Spleen (tissue), 11 donors: ENCODE measurements at regions not wholly inside any gene's neighbourhood (a gene's known extent, or its start where the extent isn't known, plus 50 kb on each side); places are given as distances from the start of the nearest gene placed in this dataset.

Experiments used
- DNase-seq: peaks from one replicate; pipeline ENCODE4 v3.0.0-alpha.2; 2020
- H3K27ac ChIP-seq, 8 donors: fragments of 200-600 bp; sonication (generic) in 7 of 8; 1 replicate in 4 of 8; 2 replicates in 4 of 8; pipeline versions ENCODE4 v1.5.0 to v1.8.0; 2016 to 2021; ENCODE audit warnings: inconsistent platforms in 4 of 8, mild to moderate bottlenecking in 4 of 8, moderate library complexity in 1 of 8
- H3K27me3 ChIP-seq, 7 donors: fragments of 200-600 bp; sonication (generic) in 6 of 7; replicated peaks in 1 of 7; 1 replicate in 4 of 7; 2 replicates in 3 of 7; pipeline versions ENCODE4 v1.5.0 to v1.8.0; 2016 to 2021; ENCODE audit warnings: inconsistent platforms in 3 of 7, mild to moderate bottlenecking in 1 of 7
- H3K36me3 ChIP-seq, 6 donors: fragments of 200-600 bp; sonication (generic) in 5 of 6; 1 replicate in 4 of 6; 2 replicates in 2 of 6; pipeline versions ENCODE4 v1.5.0 to v1.8.0; 2016 to 2021; ENCODE audit warnings: inconsistent platforms in 2 of 6
- H3K4me1 ChIP-seq, 6 donors: fragments of 200-600 bp; sonication (generic) in 5 of 6; 1 replicate in 3 of 6; 2 replicates in 3 of 6; pipeline versions ENCODE4 v1.5.0 to v1.8.0; 2016 to 2021; ENCODE audit warnings: inconsistent platforms in 3 of 6
- H3K4me3 ChIP-seq, 8 donors: fragments of 200-600 bp; sonication (generic) in 7 of 8; 1 replicate in 4 of 8; 2 replicates in 4 of 8; pipeline versions ENCODE4 v1.5.0 to v1.8.0; 2016 to 2021; ENCODE audit warnings: inconsistent platforms in 4 of 8, mild to moderate bottlenecking in 4 of 8, moderate library complexity in 2 of 8
- H3K9me3 ChIP-seq, 8 donors: fragments of 200-600 bp; sonication (generic) in 7 of 8; 1 replicate in 4 of 8; 2 replicates in 4 of 8; pipeline versions ENCODE4 v1.5.0 to v1.8.0; 2016 to 2021; ENCODE audit warnings: inconsistent platforms in 4 of 8
- POLR2A ChIP-seq, 3 donors: fragments of 450-650 bp; IDR thresholded peaks; one replicate each; pipeline ENCODE4 v1.5.1; 2017; ENCODE audit warnings: antibody characterized with exemption in 3 of 3, mild to moderate bottlenecking in 1 of 3
- POLR2AphosphoS5 ChIP-seq, 3 donors: sonication (generic); formaldehyde crosslinking; IDR thresholded peaks; one replicate each; pipeline ENCODE4 v1.5.1; 2017; ENCODE audit warnings: antibody characterized with exemption in 3 of 3
- WGBS, 5 donors: extraction: QIAGEN DNeasy Blood & Tissue Kit in 3 of 5; methylation state at CpG; one replicate each; pipeline versions ENCODE4 v1.1.5 to v1.1.7; 2013 to 2018; 5-methylcytosine and 5-hydroxymethylcytosine counted together
- intact Hi-C: fragments of 100-400 bp; cut with DNase I; formaldehyde crosslinking; loops from one replicate; pipeline ENCODE4 v1.15.0; 2023; ENCODE audit warnings: low total_unique reads
- TF ChIP-seq, protein P1 (sequence below), 11 experiments: fragments of 200-600 bp in 7 of 11; fragments of 450-650 bp in 4 of 11; sonication (generic) in 4 of 11; IDR thresholded peaks in 8 of 11; conservative IDR thresholded peaks in 3 of 11; 1 replicate in 7 of 11; 2 replicates in 4 of 11; pipeline versions ENCODE4 v1.4.0 to v1.8.0; 2016 to 2021; ENCODE audit warnings: antibody characterized with exemption in 11 of 11, inconsistent platforms in 4 of 11, mild to moderate bottlenecking in 1 of 11
- donor health status: healthy with polysubstance abuse.
- donor health status: DM: no; HTN: no; CAD: no; lungs with moderate emphysema.
- donor health status: DM: no; HTN: no; CAD: no.
- donor health status: Bipolar disorder and iron deficiency.
- donor health status: healthy.
- donor health status: DM: no; HTN: no; CAD: no.
- donor health status: DM: yes; HTN: yes; CAD: no.

DNA sequence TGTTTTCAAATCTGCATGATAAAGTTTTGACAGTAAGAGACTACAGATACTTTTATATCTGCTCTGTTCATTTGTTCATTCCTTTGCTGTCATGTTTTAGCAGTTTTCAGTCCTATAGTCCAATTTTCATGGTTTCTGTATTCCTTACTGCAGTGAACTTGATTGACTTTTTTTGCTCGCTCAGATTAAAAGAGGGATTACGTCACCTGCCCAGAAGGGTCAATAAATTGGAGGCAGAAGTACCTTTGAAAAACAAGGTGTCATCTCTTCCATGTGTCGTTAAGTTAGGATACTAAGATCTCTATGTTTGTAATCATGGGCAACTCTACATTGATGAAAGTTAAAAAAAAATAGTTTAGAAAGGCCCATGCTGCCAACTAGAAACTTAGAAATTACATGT, 250.1 kb upstream of the SMIM31 start:
- no peaks in the 10 kb centered on the region for H3K9me3 ChIP-seq
- H3K36me3 ChIP-seq = no peaks in the 10 kb centered on the region
- no peaks in the 10 kb centered on the region for H3K27me3 ChIP-seq
- TF ChIP-seq POLR2AphosphoS5 (IDR thresholded peaks at IDR 0.05) = no peak
- no peak for TF ChIP-seq POLR2A (IDR thresholded peaks at IDR 0.05)
- TF ChIP-seq, protein P1, sequence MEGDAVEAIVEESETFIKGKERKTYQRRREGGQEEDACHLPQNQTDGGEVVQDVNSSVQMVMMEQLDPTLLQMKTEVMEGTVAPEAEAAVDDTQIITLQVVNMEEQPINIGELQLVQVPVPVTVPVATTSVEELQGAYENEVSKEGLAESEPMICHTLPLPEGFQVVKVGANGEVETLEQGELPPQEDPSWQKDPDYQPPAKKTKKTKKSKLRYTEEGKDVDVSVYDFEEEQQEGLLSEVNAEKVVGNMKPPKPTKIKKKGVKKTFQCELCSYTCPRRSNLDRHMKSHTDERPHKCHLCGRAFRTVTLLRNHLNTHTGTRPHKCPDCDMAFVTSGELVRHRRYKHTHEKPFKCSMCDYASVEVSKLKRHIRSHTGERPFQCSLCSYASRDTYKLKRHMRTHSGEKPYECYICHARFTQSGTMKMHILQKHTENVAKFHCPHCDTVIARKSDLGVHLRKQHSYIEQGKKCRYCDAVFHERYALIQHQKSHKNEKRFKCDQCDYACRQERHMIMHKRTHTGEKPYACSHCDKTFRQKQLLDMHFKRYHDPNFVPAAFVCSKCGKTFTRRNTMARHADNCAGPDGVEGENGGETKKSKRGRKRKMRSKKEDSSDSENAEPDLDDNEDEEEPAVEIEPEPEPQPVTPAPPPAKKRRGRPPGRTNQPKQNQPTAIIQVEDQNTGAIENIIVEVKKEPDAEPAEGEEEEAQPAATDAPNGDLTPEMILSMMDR (IDR thresholded peaks at IDR 0.05 in 8 of 11, conservative IDR thresholded peaks at IDR 0.05 in 3 of 11) = no peak
- H3K4me1 ChIP-seq = no peaks in the 10 kb centered on the region
- no peak overlapping the region for H3K27ac ChIP-seq
- intact Hi-C loops = no loop called here
- WGBS, 5 donors = 55 to 92% (median 84%) methylated on average over 3 of the region's 3 CpGs
- H3K4me3 ChIP-seq = no peak overlapping the region
- no peak for DNase-seq

DNA sequence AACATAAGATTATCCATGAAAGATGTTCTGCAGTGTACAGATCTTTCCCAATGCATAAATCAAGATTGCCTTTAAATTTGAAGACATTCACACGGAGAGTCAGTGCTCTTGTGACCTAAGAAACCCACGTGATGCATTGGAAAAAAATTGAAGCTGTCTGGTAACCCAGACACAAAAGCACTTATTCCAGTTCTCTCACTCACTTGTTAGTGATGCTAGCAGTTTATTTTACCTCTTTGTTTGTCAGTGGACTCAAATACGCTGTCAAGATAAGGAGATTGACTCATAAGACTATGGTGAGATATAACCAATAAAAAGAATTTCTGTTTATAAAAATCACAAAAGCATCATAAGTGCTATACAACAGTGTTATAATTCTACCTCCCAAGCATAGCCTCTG, 245.8 kb upstream of the SMIM31 start:
- WGBS, 5 donors = 57 to 64% (median 59%) methylated on average over 3 of the region's 3 CpGs

DNA sequence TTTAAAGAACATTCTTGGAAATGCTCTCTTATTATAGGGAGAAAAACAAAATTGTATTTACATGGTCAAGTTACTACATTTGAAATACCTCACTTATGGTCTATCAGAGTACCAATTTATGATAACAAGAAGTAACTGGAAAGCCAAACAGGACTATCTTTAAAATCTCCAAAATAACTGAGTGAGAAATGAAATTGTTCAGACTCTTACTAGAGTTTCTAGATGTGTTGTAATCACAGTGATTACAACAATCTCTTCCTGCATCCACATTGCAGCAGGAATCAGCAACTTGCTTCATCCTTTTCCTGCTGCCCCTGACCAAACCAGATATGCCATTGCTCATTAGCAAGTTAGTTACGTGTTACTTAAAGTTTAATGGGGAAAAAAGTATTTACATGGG, 245.2 kb upstream of the SMIM31 start:
- WGBS, 5 donors = 25 to 40% (median 31%) methylated on average over 1 of the region's 1 CpG
- DNase-seq = no peak
- intact Hi-C loops = no loop called here

More for the DNA sequence above, 245.8 kb upstream of the SMIM31 start:
- Histone ChIP-seq H3K4me3 (no peak overlapping the region), H3K9me3 (no peaks in the 10 kb centered on the region), H3K4me1 (no peaks in the 10 kb centered on the region), H3K27ac (no peak overlapping the region), H3K36me3 (no peaks in the 10 kb centered on the region), H3K27me3 (no peaks in the 10 kb centered on the region)
- intact Hi-C loops = no loop called here
- TF ChIP-seq, protein P1 (IDR thresholded peaks at IDR 0.05 in 8 of 11, conservative IDR thresholded peaks at IDR 0.05 in 3 of 11) = no peak
- TF ChIP-seq POLR2AphosphoS5 (IDR thresholded peaks at IDR 0.05) = no peak
- DNase-seq = no peak

DNA sequence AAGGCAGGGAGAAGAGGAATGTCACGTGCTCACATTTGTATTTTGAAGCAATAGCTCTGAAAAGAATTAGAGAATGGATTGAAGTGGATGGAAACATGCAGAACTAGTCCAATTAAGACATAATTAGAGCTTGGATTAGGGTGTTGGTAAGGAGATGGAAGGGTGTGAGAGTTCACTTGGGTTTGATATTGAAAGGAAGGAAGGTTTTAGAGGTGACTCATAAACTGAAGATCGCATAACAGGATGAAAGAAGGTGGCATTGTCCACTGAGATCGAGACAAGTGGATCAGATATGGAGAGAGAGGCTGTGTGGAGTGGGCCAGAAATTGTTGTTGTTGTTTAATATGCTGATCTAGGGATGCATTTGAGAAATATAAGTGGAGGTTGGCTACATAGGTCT, 244.0 kb upstream of the SMIM31 start:
- no peak for DNase-seq
- Histone ChIP-seq H3K4me1 (no peaks in the 10 kb centered on the region), H3K4me3 (no peak overlapping the region), H3K36me3 (no peaks in the 10 kb centered on the region), H3K27ac (no peak overlapping the region), H3K9me3 (no peaks in the 10 kb centered on the region), H3K27me3 (no peaks in the 10 kb centered on the region)
- WGBS, 5 donors = 30 to 47% (median 35%) methylated on average over 3 of the region's 3 CpGs
- TF ChIP-seq POLR2A (IDR thresholded peaks at IDR 0.05) (no peak), POLR2AphosphoS5 (IDR thresholded peaks at IDR 0.05) (no peak)
- TF ChIP-seq, protein P1 (IDR thresholded peaks at IDR 0.05 in 8 of 11, conservative IDR thresholded peaks at IDR 0.05 in 3 of 11) = no peak
- intact Hi-C loops = no loop called here

More for the DNA sequence above, 245.2 kb upstream of the SMIM31 start:
- no peaks in the 10 kb centered on the region for H3K9me3 ChIP-seq
- no peaks in the 10 kb centered on the region for H3K36me3 ChIP-seq
- H3K27ac ChIP-seq = no peak overlapping the region
- TF ChIP-seq, protein P1 (IDR thresholded peaks at IDR 0.05 in 8 of 11, conservative IDR thresholded peaks at IDR 0.05 in 3 of 11) = no peak
- TF ChIP-seq POLR2AphosphoS5 (IDR thresholded peaks at IDR 0.05) (no peak), POLR2A (IDR thresholded peaks at IDR 0.05) (no peak)
- H3K27me3 ChIP-seq = no peaks in the 10 kb centered on the region
- no peak overlapping the region for H3K4me3 ChIP-seq
- H3K4me1 ChIP-seq = no peaks in the 10 kb centered on the region
